Activated T-helper 1 cell treated with anti-CD3 and anti-CD28 coated beads, Interleukin-12 subunit alpha, Interleukin-12 subunit beta, Interleukin-2, Interleukin-4 antibody, amounts not matched to agents 30 ng/mL and 10 ng/mL and 1 ng/mL, durations not matched to agents 14 hours and 24 hours and 36 hours (primary cell): ENCODE measurements at regions not wholly inside any gene's neighbourhood (a gene's known extent, or its start where the extent isn't known, plus 50 kb on each side); places are given as distances from the start of the nearest gene placed in this dataset.

Experiments
- DNase-seq: peaks from one replicate; pipeline ENCODE4 v3.0.0; 2021; ENCODE audit warnings: low spot score
- H3K27ac Mint-ChIP-seq: one replicate; pipeline ENCODE4 v1.8.0; 2021; ENCODE audit warnings: mild to moderate bottlenecking, mixed read lengths
- H3K27me3 Mint-ChIP-seq: one replicate; pipeline ENCODE4 v1.8.0; 2022; ENCODE audit warnings: mild to moderate bottlenecking, moderate library complexity, mixed read lengths; ENCODE audit not compliant: insufficient read depth
- H3K36me3 Mint-ChIP-seq: one replicate; pipeline ENCODE4 v1.8.0; 2021; ENCODE audit warnings: low read depth, mixed read lengths
- H3K4me1 Mint-ChIP-seq: one replicate; pipeline ENCODE4 v1.8.0; 2021; ENCODE audit warnings: low read depth, mixed read lengths
- H3K4me3 Mint-ChIP-seq: one replicate; pipeline ENCODE4 v1.8.0; 2021; ENCODE audit warnings: mild to moderate bottlenecking, moderate library complexity, mixed read lengths
- H3K9me3 Mint-ChIP-seq: one replicate; pipeline ENCODE4 v1.8.0; 2021; ENCODE audit warnings: mixed read lengths
- intact Hi-C: fragments of 100-400 bp; cut with micrococcal nuclease; formaldehyde crosslinking; loops from one replicate; pipeline ENCODE4 v1.15.1; 2024

GRCh38 chr20:60086821-60087562 is 128.8 kb downstream of the CDH26 start:
- Mint-ChIP-seq H3K36me3 (no peaks in the 10 kb centered on the region), H3K27me3 (peaks cover 23% of the 10 kb centered on the region), H3K4me3 (no peak overlapping the region), H3K27ac (peak overlapping the region; percentile 32), H3K9me3 (no peaks in the 10 kb centered on the region), H3K4me1 (no peaks in the 10 kb centered on the region)
- DNase-seq, result no peak
- intact Hi-C loops, result no loop called here

GRCh38 chr20:60087563-60088105 is 129.4 kb downstream of the CDH26 start:
- H3K27ac Mint-ChIP-seq, result no peak overlapping the region
- no peaks in the 10 kb centered on the region for H3K9me3 Mint-ChIP-seq
- DNase-seq, result no peak
- H3K4me3 Mint-ChIP-seq, result no peak overlapping the region
- H3K27me3 Mint-ChIP-seq, result peaks cover 23% of the 10 kb centered on the region
- H3K4me1 Mint-ChIP-seq, result no peaks in the 10 kb centered on the region
- intact Hi-C loops, result no loop called here
- H3K36me3 Mint-ChIP-seq, result no peaks in the 10 kb centered on the region

GRCh38 chr20:60088236-60088635 is 130.0 kb downstream of the CDH26 start:
- H3K4me1 Mint-ChIP-seq, result no peaks in the 10 kb centered on the region
- H3K9me3 Mint-ChIP-seq, result peaks cover 3% of the 10 kb centered on the region
- intact Hi-C loops, result no loop called here
- no peak for DNase-seq
- H3K36me3 Mint-ChIP-seq, result no peaks in the 10 kb centered on the region
- H3K27me3 Mint-ChIP-seq, result peaks cover 23% of the 10 kb centered on the region
- no peak overlapping the region for H3K4me3 Mint-ChIP-seq
- no peak overlapping the region for H3K27ac Mint-ChIP-seq

GRCh38 chr20:60090631-60091030 is 132.4 kb downstream of the CDH26 start:
- Mint-ChIP-seq H3K4me3 (no peak overlapping the region), H3K27me3 (peaks cover 21% of the 10 kb centered on the region), H3K9me3 (peaks cover 4% of the 10 kb centered on the region), H3K36me3 (no peaks in the 10 kb centered on the region), H3K27ac (no peak overlapping the region), H3K4me1 (no peaks in the 10 kb centered on the region)
- no peak for DNase-seq
- intact Hi-C loops, result no loop called here

- no peak for DNase-seq
- Mint-ChIP-seq H3K36me3 (no peaks in the 10 kb centered on the region), H3K4me1 (no peaks in the 10 kb centered on the region), H3K27ac (no peak overlapping the region), H3K4me3 (no peak overlapping the region), H3K27me3 (peaks cover 18% of the 10 kb centered on the region), H3K9me3 (peaks cover 4% of the 10 kb centered on the region)
- intact Hi-C loops, result no loop called here
These were observed 133.1 kb downstream of the CDH26 start for GRCh38 chr20:60091305-60091704.

GRCh38 chr20:60091861-60092260 is 133.6 kb downstream of the CDH26 start:
- peaks cover 4% of the 10 kb centered on the region for H3K9me3 Mint-ChIP-seq
- peaks cover 12% of the 10 kb centered on the region for H3K27me3 Mint-ChIP-seq
- H3K36me3 Mint-ChIP-seq, result no peaks in the 10 kb centered on the region

GRCh38 chr20:60092729-60093128 is 134.5 kb downstream of the CDH26 start:
- H3K4me3 Mint-ChIP-seq, result no peak overlapping the region
- no peak overlapping the region for H3K27ac Mint-ChIP-seq
- no peaks in the 10 kb centered on the region for H3K4me1 Mint-ChIP-seq
- peaks cover 4% of the 10 kb centered on the region for H3K9me3 Mint-ChIP-seq
- no peaks in the 10 kb centered on the region for H3K36me3 Mint-ChIP-seq
- H3K27me3 Mint-ChIP-seq, result peaks cover 11% of the 10 kb centered on the region
- intact Hi-C loops, result no loop called here
- no peak for DNase-seq

More at GRCh38 chr20:60091861-60092260, 133.6 kb downstream of the CDH26 start:
- Mint-ChIP-seq H3K4me3 (no peak overlapping the region), H3K27ac (no peak overlapping the region), H3K4me1 (no peaks in the 10 kb centered on the region)
- no peak for DNase-seq
- intact Hi-C loops, result no loop called here

- H3K27me3 Mint-ChIP-seq, result peaks cover 4% of the 10 kb centered on the region
- no peaks in the 10 kb centered on the region for H3K36me3 Mint-ChIP-seq
- no peak for DNase-seq
- H3K27ac Mint-ChIP-seq, result no peak overlapping the region
- H3K4me1 Mint-ChIP-seq, result no peaks in the 10 kb centered on the region
- peaks cover 4% of the 10 kb centered on the region for H3K9me3 Mint-ChIP-seq
- intact Hi-C loops, result no loop called here
- H3K4me3 Mint-ChIP-seq, result no peak overlapping the region
These were observed 137.2 kb downstream of the CDH26 start for GRCh38 chr20:60095456-60095855.

- no peak for DNase-seq
- Mint-ChIP-seq H3K9me3 (peaks cover 4% of the 10 kb centered on the region), H3K27ac (no peak overlapping the region), H3K36me3 (no peaks in the 10 kb centered on the region), H3K27me3 (peaks cover 3% of the 10 kb centered on the region), H3K4me1 (peaks cover 6% of the 10 kb centered on the region), H3K4me3 (no peak overlapping the region)
- intact Hi-C loops, result no loop called here
These were observed 137.9 kb downstream of the CDH26 start for GRCh38 chr20:60096166-60096565.

- Mint-ChIP-seq H3K27ac (no peak overlapping the region), H3K27me3 (no peaks in the 10 kb centered on the region), H3K4me3 (no peak overlapping the region), H3K36me3 (no peaks in the 10 kb centered on the region), H3K4me1 (peaks cover 8% of the 10 kb centered on the region), H3K9me3 (peaks cover 4% of the 10 kb centered on the region)
- no peak for DNase-seq
- intact Hi-C loops, result no loop called here
These were observed 139.1 kb downstream of the CDH26 start for GRCh38 chr20:60097285-60097684.

GRCh38 chr20:60100780-60101179 is 142.6 kb downstream of the CDH26 start:
- Mint-ChIP-seq H3K9me3 (no peaks in the 10 kb centered on the region), H3K27ac (no peak overlapping the region), H3K27me3 (no peaks in the 10 kb centered on the region), H3K4me1 (peaks cover 8% of the 10 kb centered on the region), H3K36me3 (no peaks in the 10 kb centered on the region), H3K4me3 (no peak overlapping the region)
- intact Hi-C loops, result no loop called here
- no peak for DNase-seq

- no peaks in the 10 kb centered on the region for H3K36me3 Mint-ChIP-seq
- peaks cover 8% of the 10 kb centered on the region for H3K4me1 Mint-ChIP-seq
- no peak overlapping the region for H3K27ac Mint-ChIP-seq
- H3K4me3 Mint-ChIP-seq, result no peak overlapping the region
- DNase-seq, result no peak
- no peaks in the 10 kb centered on the region for H3K27me3 Mint-ChIP-seq
- no peaks in the 10 kb centered on the region for H3K9me3 Mint-ChIP-seq
- intact Hi-C loops, result no loop called here
These were observed 143.1 kb downstream of the CDH26 start for GRCh38 chr20:60101201-60101890.

GRCh38 chr20:60101891-60102281 is 143.7 kb downstream of the CDH26 start:
- Mint-ChIP-seq H3K4me1 (peaks cover 8% of the 10 kb centered on the region), H3K27me3 (no peaks in the 10 kb centered on the region), H3K9me3 (no peaks in the 10 kb centered on the region), H3K27ac (no peak overlapping the region), H3K36me3 (no peaks in the 10 kb centered on the region), H3K4me3 (no peak overlapping the region)
- no peak for DNase-seq
- intact Hi-C loops, result no loop called here
